ENCODE measurements at regions not wholly inside any gene's neighbourhood (a gene's known extent, or its start where the extent isn't known, plus 50 kb on each side); places are given as distances from the start of the nearest gene placed in this dataset.

- H3K36me3 ChIP-seq (ENCODE audit: control insufficient read depth in 2 of 2, insufficient read depth in 2 of 2, low read length in 1 of 2), result no peaks in the 10 kb centered on the region
- no peak overlapping the region for H2AFZ ChIP-seq (ENCODE audit: control insufficient read depth, low read depth, low read length)
- no peaks in the 10 kb centered on the region; a peak in 1 of 4 replicates for H3K27me3 ChIP-seq (replicated peaks in 1 of 2; ENCODE audit: control insufficient read depth in 2 of 2, insufficient read depth in 2 of 2, low read length in 1 of 2)
- RAD21 ChIA-PET (ENCODE audit: unreplicated experiment), result no interaction called here
- H3K4me1 ChIP-seq (ENCODE audit: control insufficient read depth, insufficient read depth, low read length), result no peaks in the 10 kb centered on the region
- H3K4me3 ChIP-seq, result no peak overlapping the region
- no CpG with 5 or more reads among the region's 1 CpG for WGBS (ENCODE audit: insufficient coverage, insufficient replicate concordance, low lambda C conversion rate, missing lambda C conversion rate)
- H3K4me2 ChIP-seq (ENCODE audit: control insufficient read depth, insufficient read depth), result no peak overlapping the region
- intact Hi-C loops (cut with micrococcal nuclease; ENCODE audit: unreplicated experiment), result no loop called here
- POLR2A ChIA-PET, result no interaction called here
- no peak overlapping the region for H3K27ac ChIP-seq (ENCODE audit: control insufficient read depth, insufficient read depth)
- H3K9me3 ChIP-seq (replicated peaks; ENCODE audit: control insufficient read depth, insufficient read depth, low read length), result no peaks in the 10 kb centered on the region
- TF ChIP-seq IRF4 (IDR thresholded peaks at IDR 0.05; ENCODE audit: low read depth, low read length) (no peak), NFYB (IDR thresholded peaks at IDR 0.05; ENCODE audit: insufficient read depth, low read depth, low read length) (no peak), BHLHE40 (IDR thresholded peaks at IDR 0.05; ENCODE audit: borderline replicate concordance in 1 of 2, low read depth in 2 of 2, low read length in 1 of 2) (no peak), NR2C2 (IDR thresholded peaks at IDR 0.05; ENCODE audit: borderline replicate concordance, control insufficient read depth, insufficient read length, low read depth) (no peak), ZBTB11 (CRISPR knock-in tag; IDR thresholded peaks at IDR 0.05) (no peak), TAF1 (IDR thresholded peaks at IDR 0.05; ENCODE audit: borderline replicate concordance, low read depth, low read length) (no peak), CHD4 (IDR thresholded peaks at IDR 0.05) (no peak), ZNF24 (IDR thresholded peaks at IDR 0.05) (no peak), PBX3 (IDR thresholded peaks at IDR 0.05; ENCODE audit: insufficient replicate concordance, low read depth, low read length) (no peak), MYC (IDR thresholded peaks at IDR 0.05; ENCODE audit: insufficient read depth, insufficient read length, insufficient replicate concordance, low read length, severe bottlenecking) (no peak), ZNF622 (IDR thresholded peaks at IDR 0.05) (no peak), CTCF (IDR thresholded peaks at IDR 0.05 in 2 of 3, conservative IDR thresholded peaks at IDR 0.05 in 1 of 3; ENCODE audit: control insufficient read depth in 2 of 3, extremely low read depth in 1 of 3, insufficient read depth in 1 of 3, low read depth in 3 of 3, low read length in 3 of 3) (no peak), BRCA1 (IDR thresholded peaks at IDR 0.05; ENCODE audit: low read depth, low read length) (no peak), E2F4 (IDR thresholded peaks at IDR 0.05; ENCODE audit: low read depth, low read length) (no peak), PKNOX1 (IDR thresholded peaks at IDR 0.05) (no peak), PAX5 (IDR thresholded peaks at IDR 0.05; ENCODE audit: borderline replicate concordance, low read depth, low read length) (no peak)
- SMC1A ChIA-PET (ENCODE audit: uncharacterized antibody, unreplicated experiment), result no interaction called here
- CTCF ChIA-PET, result no interaction called here
- FAIRE-seq (no peak), ATAC-seq (no peak), DNase-seq (ENCODE audit: low read depth, low spot score) (no peak)
- no peak overlapping the region for H3K9ac ChIP-seq (ENCODE audit: control insufficient read depth, insufficient read depth, low read length)
- in situ Hi-C loops (cut with MboI), result no loop called here
- no peaks in the 10 kb centered on the region for H4K20me1 ChIP-seq (ENCODE audit: control insufficient read depth, insufficient read depth)
- H3K79me2 ChIP-seq (ENCODE audit: control insufficient read depth, insufficient read depth, low read length), result no peaks in the 10 kb centered on the region
- no TSS peak for BruUV-seq (replicated peaks)
Observed at GRCh38 chr20:57952136-57952535, 242.3 kb upstream of the PMEPA1 start.

Data from GM12878 (cell line).